ENCODE measurements at regions not wholly inside any gene's neighbourhood (a gene's known extent, or its start where the extent isn't known, plus 50 kb on each side); places are given as distances from the start of the nearest gene placed in this dataset.

- no peak for TF ChIP-seq CTCF (IDR thresholded peaks at IDR 0.05; ENCODE audit: unreplicated experiment in 3 of 3)
- Mint-ChIP-seq H3K4me3 (no peak overlapping the region), H3K36me3 (ENCODE audit: low read depth) (no peaks in the 10 kb centered on the region), H3K27me3 (ENCODE audit: low read depth) (no peaks in the 10 kb centered on the region), H3K9me3 (no peaks in the 10 kb centered on the region), H3K27ac (no peak overlapping the region), H3K4me1 (no peaks in the 10 kb centered on the region)
Observed at GRCh38 chr4:156029691-156030090, 76.0 kb upstream of the CTSO start.

GRCh38 chr4:156021298-156021697 is 67.6 kb upstream of the CTSO start:
- Mint-ChIP-seq H3K4me3 (no peak overlapping the region), H3K4me1 (no peaks in the 10 kb centered on the region), H3K27ac (no peak overlapping the region), H3K27me3 (ENCODE audit: low read depth) (peaks cover 4% of the 10 kb centered on the region), H3K36me3 (ENCODE audit: low read depth) (no peaks in the 10 kb centered on the region), H3K9me3 (no peaks in the 10 kb centered on the region)
- no peak for TF ChIP-seq CTCF (IDR thresholded peaks at IDR 0.05; ENCODE audit: unreplicated experiment in 3 of 3)

- Mint-ChIP-seq H3K4me3 (no peak overlapping the region), H3K4me1 (no peaks in the 10 kb centered on the region), H3K27me3 (ENCODE audit: low read depth) (peaks cover 4% of the 10 kb centered on the region), H3K9me3 (no peaks in the 10 kb centered on the region), H3K27ac (no peak overlapping the region), H3K36me3 (ENCODE audit: low read depth) (no peaks in the 10 kb centered on the region)
- TF ChIP-seq CTCF (IDR thresholded peaks at IDR 0.05; ENCODE audit: unreplicated experiment in 3 of 3) = no peak
Observed at GRCh38 chr4:156019246-156019645, 65.6 kb upstream of the CTSO start.

- TF ChIP-seq CTCF (IDR thresholded peaks at IDR 0.05; ENCODE audit: unreplicated experiment in 3 of 3) = no peak
- no peak overlapping the region for H3K4me3 Mint-ChIP-seq
- no peaks in the 10 kb centered on the region for H3K4me1 Mint-ChIP-seq
- no peak overlapping the region for H3K27ac Mint-ChIP-seq
- H3K27me3 Mint-ChIP-seq (ENCODE audit: low read depth) = peaks cover 8% of the 10 kb centered on the region
- no peaks in the 10 kb centered on the region for H3K36me3 Mint-ChIP-seq (ENCODE audit: low read depth)
- H3K9me3 Mint-ChIP-seq = no peaks in the 10 kb centered on the region
Observed at GRCh38 chr4:156018383-156018782, 64.7 kb upstream of the CTSO start.

- no peaks in the 10 kb centered on the region for H3K9me3 Mint-ChIP-seq
- H3K4me1 Mint-ChIP-seq = no peaks in the 10 kb centered on the region
- H3K27me3 Mint-ChIP-seq (ENCODE audit: low read depth) = peaks cover 8% of the 10 kb centered on the region
- TF ChIP-seq CTCF (IDR thresholded peaks at IDR 0.05; ENCODE audit: unreplicated experiment in 3 of 3) = no peak
- H3K27ac Mint-ChIP-seq = no peak overlapping the region
- H3K36me3 Mint-ChIP-seq (ENCODE audit: low read depth) = no peaks in the 10 kb centered on the region
- no peak overlapping the region for H3K4me3 Mint-ChIP-seq
Observed at GRCh38 chr4:156015781-156016180, 62.1 kb upstream of the CTSO start.

- Mint-ChIP-seq H3K27ac (no peak overlapping the region), H3K36me3 (ENCODE audit: low read depth) (no peaks in the 10 kb centered on the region), H3K27me3 (ENCODE audit: low read depth) (no peaks in the 10 kb centered on the region), H3K4me1 (no peaks in the 10 kb centered on the region), H3K4me3 (no peak overlapping the region), H3K9me3 (peaks cover 11% of the 10 kb centered on the region)
- TF ChIP-seq CTCF (IDR thresholded peaks at IDR 0.05; ENCODE audit: unreplicated experiment in 3 of 3) = no peak
Observed at GRCh38 chr4:156006192-156006591, 52.5 kb upstream of the CTSO start.

All from nephron (organoid).